ENCODE measurements at regions not wholly inside any gene's neighbourhood (a gene's known extent, or its start where the extent isn't known, plus 50 kb on each side); places are given as distances from the start of the nearest gene placed in this dataset.

- no peak for TF ChIP-seq POLR2AphosphoS5 (IDR thresholded peaks at IDR 0.05; ENCODE audit: low read depth, low read length)
- TF ChIP-seq SPI1 (IDR thresholded peaks at IDR 0.05; ENCODE audit: low read depth, low read length), result no peak
Measured at GRCh38 chr15:87799838-87800237, 456.7 kb downstream of the NTRK3 start.
